IPS-18c (cell line): ENCODE measurements at regions not wholly inside any gene's neighbourhood (a gene's known extent, or its start where the extent isn't known, plus 50 kb on each side); places are given as distances from the start of the nearest gene placed in this dataset.

Experiments used
- H3K4me3 ChIP-seq: 2 replicates; pipeline ENCODE4 v1.7.0; 2013; ENCODE audit warnings: low read depth, mild to moderate bottlenecking, low read length, moderate library complexity; ENCODE audit not compliant: insufficient read depth
- H3K9me3 ChIP-seq: one replicate; pipeline ENCODE4 v1.6.1; 2013; ENCODE audit warnings: mild to moderate bottlenecking, low read length, moderate library complexity; ENCODE audit not compliant: control insufficient read depth, insufficient read depth

DNA sequence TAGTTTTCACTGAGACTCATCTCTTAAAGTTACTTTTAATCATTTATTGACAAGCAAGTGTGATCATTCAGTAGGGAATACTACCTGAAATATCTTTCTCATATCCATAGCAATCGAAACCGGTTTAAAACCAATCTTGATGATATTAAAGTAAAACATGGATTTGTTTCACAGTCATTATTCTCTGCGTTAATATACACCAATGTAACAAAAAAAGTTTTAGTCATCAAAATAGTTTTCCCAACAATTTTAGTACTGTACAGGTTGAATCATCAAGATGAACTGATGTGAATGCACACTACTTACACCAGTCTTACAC lies 137.0 kb upstream of the KRAS start:
- H3K4me3 ChIP-seq, result no peak overlapping the region
- no peaks in the 10 kb centered on the region for H3K9me3 ChIP-seq

- Histone ChIP-seq H3K4me3 (peak overlapping the region; percentile 81; the same call in 1 of the 2 replicates), H3K9me3 (no peaks in the 10 kb centered on the region)
These were observed 136.4 kb upstream of the KRAS start for GRCh38 chr12:25386831-25387731.

DNA sequence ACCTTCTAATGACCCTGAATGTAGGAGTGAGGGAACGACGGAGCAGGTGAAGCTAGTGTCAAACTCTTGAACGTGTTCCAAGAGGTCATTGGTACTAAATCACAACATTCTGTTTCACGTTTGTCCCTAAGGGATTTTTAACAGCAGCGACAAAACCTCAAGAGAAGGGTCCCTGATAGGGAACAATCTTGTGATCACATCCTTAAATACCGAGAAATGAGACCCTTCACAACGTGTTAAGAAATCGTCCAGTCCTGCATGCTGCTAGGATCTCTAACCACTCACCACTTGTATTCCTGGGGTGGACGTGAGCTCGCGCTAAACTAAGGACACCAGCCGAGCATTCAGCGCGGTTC lies 134.1 kb upstream of the KRAS start:
- Histone ChIP-seq H3K4me3 (peak overlapping the region; percentile 81), H3K9me3 (no peaks in the 10 kb centered on the region)

DNA sequence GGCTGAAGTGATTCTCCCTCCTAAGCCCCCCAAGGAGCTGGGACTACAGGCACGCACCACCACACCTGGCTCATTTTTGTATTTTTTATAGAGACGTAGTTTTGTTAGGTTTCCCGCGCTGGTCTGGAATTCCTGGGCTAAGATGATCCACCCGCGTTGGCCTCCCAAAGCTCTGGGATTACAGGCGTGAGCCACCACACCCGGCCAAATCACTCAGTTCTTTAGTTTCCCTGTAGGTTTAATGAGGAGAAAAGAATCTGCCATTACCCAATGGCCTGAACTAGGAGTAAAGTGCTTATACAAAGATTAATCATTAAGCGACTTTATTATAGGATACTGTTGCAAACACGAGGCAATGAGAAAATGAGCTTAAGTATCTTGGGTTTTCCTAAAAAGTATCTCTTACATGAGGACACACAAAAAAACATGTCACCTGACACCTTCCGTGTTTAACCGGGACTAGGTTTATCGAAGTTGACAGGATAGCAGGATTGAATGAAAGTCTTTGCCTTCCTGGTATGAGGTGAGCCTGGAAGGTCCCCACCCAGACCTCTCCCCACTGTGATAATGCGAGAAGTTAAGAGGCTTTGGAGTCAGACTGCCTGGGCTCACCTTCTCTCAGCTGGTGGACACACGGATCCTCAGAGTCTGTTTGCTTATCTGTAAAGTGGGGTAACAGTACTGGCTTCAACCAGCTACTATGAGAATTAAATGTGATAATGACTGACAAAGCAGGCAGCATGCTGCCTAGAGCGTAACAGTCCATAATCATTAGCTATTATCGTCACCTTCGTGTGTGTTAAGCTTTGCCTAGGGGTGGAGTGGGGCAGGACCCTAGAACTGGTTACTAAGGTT lies 133.5 kb upstream of the KRAS start:
- H3K4me3 ChIP-seq, result 0 out of 2 replicates have a peak overlapping the region, but pooled peaks have one; percentile 81
- no peaks in the 10 kb centered on the region for H3K9me3 ChIP-seq

GRCh38 chr12:25382311-25383106 lies 131.8 kb upstream of the KRAS start:
- Histone ChIP-seq H3K9me3 (no peaks in the 10 kb centered on the region), H3K4me3 (no peak overlapping the region)

DNA sequence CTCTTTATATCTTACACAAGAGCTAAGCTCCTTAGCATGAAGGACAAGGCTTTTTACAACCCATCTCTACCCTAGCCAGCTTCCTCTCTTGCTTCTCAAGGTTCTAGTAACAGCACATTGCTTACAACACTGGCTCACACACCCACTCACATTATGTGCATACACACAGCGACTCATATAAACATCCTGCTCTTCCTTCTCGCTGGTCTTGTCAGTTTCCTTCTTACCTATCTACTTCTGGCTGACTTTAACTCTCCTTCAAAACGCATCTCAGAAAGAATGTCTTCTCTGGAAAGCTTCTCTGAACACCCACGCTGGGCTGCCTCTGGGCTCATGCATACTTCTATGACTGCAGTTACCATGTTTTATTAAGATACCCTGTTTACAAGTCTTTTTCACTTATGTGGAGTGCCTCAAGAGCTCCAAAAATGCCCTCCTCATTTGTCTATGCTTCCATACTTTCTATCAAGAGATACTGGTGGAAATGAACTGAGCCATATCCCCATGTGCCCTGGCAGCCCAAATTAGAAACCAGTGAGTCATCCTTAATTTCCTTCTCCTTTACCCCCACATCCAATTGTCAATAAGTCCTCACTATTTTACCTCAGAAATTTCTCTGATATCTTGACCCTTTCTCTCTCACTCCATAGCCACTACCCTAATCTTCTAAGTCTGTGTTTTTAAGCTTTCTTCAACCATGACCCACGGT lies 126.9 kb upstream of the KRAS start:
- H3K9me3 ChIP-seq, result no peaks in the 10 kb centered on the region
- H3K4me3 ChIP-seq, result no peak overlapping the region

DNA sequence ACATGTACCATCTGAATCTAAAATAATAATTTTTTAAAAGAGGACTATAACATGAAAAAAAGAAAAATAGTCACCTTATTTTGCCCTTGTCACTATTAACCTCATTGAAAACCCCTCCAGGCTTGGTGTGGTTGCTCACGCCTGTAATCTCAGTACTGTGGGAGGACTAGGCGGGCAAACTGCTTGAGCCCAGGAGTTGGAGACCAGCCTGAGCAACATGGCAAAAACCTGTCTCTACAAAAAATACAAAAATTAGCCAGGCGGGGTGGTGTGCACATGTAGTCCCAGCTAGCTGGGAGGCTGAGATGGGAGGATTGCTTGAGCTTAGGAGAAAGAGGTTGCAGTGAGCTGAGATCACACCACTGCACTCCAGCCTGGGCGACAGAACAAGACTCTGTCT lies 126.3 kb upstream of the KRAS start:
- Histone ChIP-seq H3K4me3 (no peak overlapping the region), H3K9me3 (no peaks in the 10 kb centered on the region)

DNA sequence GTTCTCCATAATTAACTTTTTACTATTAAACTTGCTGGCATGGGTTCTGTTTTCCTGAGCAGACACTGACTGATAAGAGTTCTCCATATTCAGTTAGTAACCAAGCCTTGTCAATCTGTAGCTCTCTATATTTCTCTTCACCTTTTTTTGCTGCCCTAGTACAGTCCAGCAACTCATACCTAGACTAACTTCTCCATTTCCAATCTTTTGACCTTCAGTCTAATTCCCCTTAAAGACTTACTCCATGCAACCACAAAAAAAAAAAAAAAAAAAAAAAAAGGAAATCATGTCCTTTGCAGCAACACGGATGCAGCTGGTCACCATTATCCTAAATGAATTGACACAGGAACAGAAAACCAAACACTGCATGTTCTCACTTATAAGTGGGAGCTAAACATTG lies 125.7 kb upstream of the KRAS start:
- Histone ChIP-seq H3K9me3 (no peaks in the 10 kb centered on the region), H3K4me3 (no peak overlapping the region)

GRCh38 chr12:25372969-25373817 lies 122.5 kb upstream of the KRAS start:
- Histone ChIP-seq H3K9me3 (peaks cover 2% of the 10 kb centered on the region), H3K4me3 (no peak overlapping the region)

DNA sequence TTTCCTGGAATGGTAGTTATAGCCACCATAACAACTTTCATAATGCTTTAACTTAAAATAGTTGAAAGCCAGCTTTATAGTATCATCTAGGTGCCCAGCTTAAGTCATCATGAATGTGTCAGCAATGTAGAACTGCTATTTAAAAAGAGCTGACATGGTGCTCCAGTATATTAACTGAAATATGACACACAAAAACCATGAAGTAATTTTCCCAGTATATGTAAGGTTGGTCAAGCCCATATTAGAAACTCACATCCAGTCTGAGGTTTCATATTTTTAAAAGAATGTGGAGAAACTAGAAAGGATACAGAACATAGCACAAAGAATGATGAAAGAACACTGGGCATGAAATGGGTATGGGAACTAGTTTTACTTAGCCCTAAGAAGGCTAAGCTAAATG lies 121.3 kb upstream of the KRAS start:
- Histone ChIP-seq H3K4me3 (no peak overlapping the region), H3K9me3 (peaks cover 2% of the 10 kb centered on the region)

GRCh38 chr12:25368557-25368956 lies 117.8 kb upstream of the KRAS start:
- Histone ChIP-seq H3K4me3 (no peak overlapping the region), H3K9me3 (peaks cover 2% of the 10 kb centered on the region)

DNA sequence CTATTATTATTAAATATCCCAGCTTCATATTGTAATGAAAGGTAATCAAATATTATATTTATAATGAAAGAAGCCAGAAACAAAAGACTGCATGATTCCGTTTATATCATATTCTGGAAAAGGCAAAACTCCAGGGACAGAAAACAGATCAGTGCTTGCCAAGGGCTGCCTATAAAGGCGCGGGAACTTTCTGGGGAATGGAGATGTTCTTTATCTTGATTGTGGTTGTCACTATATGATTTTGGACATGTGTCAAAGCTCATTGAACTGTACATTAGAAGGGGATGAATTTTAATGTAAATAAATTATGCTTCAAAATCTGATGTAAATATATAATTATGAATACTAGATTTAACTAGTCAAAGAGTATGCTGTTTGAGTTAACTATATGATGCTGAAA lies 115.4 kb upstream of the KRAS start:
- Histone ChIP-seq H3K9me3 (peaks cover 2% of the 10 kb centered on the region), H3K4me3 (no peak overlapping the region)

GRCh38 chr12:25365340-25365730 lies 114.6 kb upstream of the KRAS start:
- Histone ChIP-seq H3K4me3 (no peak overlapping the region), H3K9me3 (peaks cover 2% of the 10 kb centered on the region)

DNA sequence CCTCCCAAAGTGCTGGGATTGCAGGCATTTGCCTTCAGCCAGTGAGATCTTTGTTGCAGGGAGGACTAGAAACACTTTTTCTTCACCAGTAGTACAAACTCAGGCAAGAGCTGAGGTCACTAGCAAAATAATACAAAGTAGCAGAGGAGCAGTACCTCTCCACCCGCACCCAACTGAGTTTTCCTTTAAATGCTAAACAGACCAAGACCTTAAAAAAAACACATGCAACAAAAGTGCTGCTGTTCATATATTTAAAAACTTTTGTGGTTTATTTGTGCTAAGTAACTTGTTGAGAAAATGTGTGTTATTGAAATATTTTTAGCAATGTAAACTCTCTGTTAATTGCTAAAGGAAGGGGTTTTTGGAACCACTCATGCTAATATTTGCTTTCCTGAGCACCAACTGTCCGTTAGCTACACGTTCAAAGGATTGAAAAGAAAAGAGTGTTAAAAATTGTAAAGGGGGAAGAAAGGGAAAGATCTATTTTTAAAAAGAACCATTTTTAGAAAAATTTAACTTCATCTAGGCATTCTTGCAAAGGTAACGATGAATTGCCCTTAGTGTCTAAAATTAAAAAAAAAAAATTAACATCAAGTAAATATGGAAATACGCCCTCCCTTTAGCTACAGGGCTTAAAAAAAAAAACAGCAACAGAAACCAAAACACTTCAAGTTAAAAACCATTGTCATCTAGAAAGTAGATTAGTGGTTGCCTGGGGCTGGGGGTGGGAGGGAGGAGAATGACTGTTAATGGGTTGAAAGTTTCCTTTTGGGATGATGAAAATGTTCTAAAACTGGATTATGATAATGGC lies 114.0 kb upstream of the KRAS start:
- no peak overlapping the region for H3K4me3 ChIP-seq

DNA sequence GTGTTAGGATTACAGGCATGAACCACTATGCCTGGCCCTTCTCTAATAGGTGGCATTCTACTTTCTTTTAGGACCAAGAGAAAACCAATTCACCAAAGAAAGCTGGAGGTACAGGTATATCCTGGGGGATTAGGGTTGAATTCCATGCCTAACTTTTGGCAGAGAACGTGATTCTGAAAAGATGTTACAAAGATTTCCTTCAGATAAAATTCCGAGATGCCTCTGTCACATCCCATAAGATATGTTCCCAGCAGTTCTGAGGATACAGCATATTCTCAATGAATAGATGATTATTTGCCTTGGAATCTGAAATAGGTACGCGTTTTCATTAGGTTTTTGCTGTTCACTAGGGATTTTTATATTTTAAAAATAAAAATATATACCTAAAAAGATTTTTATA lies 111.9 kb upstream of the KRAS start:
- no peak overlapping the region for H3K4me3 ChIP-seq
- no peaks in the 10 kb centered on the region for H3K9me3 ChIP-seq

More for the DNA sequence above, 114.0 kb upstream of the KRAS start:
- no peaks in the 10 kb centered on the region for H3K9me3 ChIP-seq
